ENCODE measurements at regions not wholly inside any gene's neighbourhood (a gene's known extent, or its start where the extent isn't known, plus 50 kb on each side); places are given as distances from the start of the nearest gene placed in this dataset.
"Not testable (repeated sequence)": the region's sequence is repeated elsewhere in the genome, so short reads cannot be mapped to it uniquely, and the experiment has no call there.

GRCh38 chr4:149039786-149040185 lies 597.6 kb upstream of the NR3C2 start:
- DNase-seq (ENCODE audit: low spot score): not testable (repeated sequence)

GRCh38 chr4:149031399-149031798 lies 589.2 kb upstream of the NR3C2 start:
- no peak for DNase-seq (ENCODE audit: low spot score)

GRCh38 chr4:149029056-149029651 lies 586.9 kb upstream of the NR3C2 start:
- no peak for DNase-seq (ENCODE audit: low spot score)

GRCh38 chr4:149026696-149027095 lies 584.5 kb upstream of the NR3C2 start:
- DNase-seq (ENCODE audit: low spot score): no peak

- no peak for DNase-seq (ENCODE audit: low spot score)
Measured at GRCh38 chr4:149017002-149017734, 575.0 kb upstream of the NR3C2 start.

GRCh38 chr4:149009223-149009622 lies 567.0 kb upstream of the NR3C2 start:
- no peak for DNase-seq (ENCODE audit: low spot score)

- DNase-seq (ENCODE audit: low spot score): no peak
Measured at GRCh38 chr4:149008415-149009025, 566.3 kb upstream of the NR3C2 start.

- DNase-seq (ENCODE audit: low spot score): no peak
Measured at GRCh38 chr4:149005191-149005590, 563.0 kb upstream of the NR3C2 start.

- DNase-seq (ENCODE audit: low spot score): no peak
Measured at GRCh38 chr4:148999924-149000323, 557.7 kb upstream of the NR3C2 start.

- DNase-seq (ENCODE audit: low spot score): no peak
Measured at GRCh38 chr4:148998719-148999118, 556.5 kb upstream of the NR3C2 start.

GRCh38 chr4:148986951-148987350 lies 544.7 kb upstream of the NR3C2 start:
- DNase-seq (ENCODE audit: low spot score): no peak

GRCh38 chr4:148984951-148985350 lies 542.7 kb upstream of the NR3C2 start:
- DNase-seq (ENCODE audit: low spot score): no peak

- no peak for DNase-seq (ENCODE audit: low spot score)
Measured at GRCh38 chr4:148982200-148982599, 540.0 kb upstream of the NR3C2 start.

- DNase-seq (ENCODE audit: low spot score): no peak
Measured at GRCh38 chr4:148980782-148981480, 538.7 kb upstream of the NR3C2 start.

- no peak for DNase-seq (ENCODE audit: low spot score)
Measured at GRCh38 chr4:148978301-148978700, 536.1 kb upstream of the NR3C2 start.

GRCh38 chr4:148975464-148975863 lies 533.2 kb upstream of the NR3C2 start:
- DNase-seq (ENCODE audit: low spot score): no peak

GRCh38 chr4:148965080-148965479 lies 522.9 kb upstream of the NR3C2 start:
- DNase-seq (ENCODE audit: low spot score): no peak

GRCh38 chr4:148964456-148964855 lies 522.2 kb upstream of the NR3C2 start:
- no peak for DNase-seq (ENCODE audit: low spot score)

GRCh38 chr4:148962539-148963290 lies 520.5 kb upstream of the NR3C2 start:
- no peak for DNase-seq (ENCODE audit: low spot score)

GRCh38 chr4:148961526-148961925 lies 519.3 kb upstream of the NR3C2 start:
- DNase-seq (ENCODE audit: low spot score): no peak

- no peak for DNase-seq (ENCODE audit: low spot score)
Measured at GRCh38 chr4:148958317-148958716, 516.1 kb upstream of the NR3C2 start.
